Activated naive CD8-positive, alpha-beta T cell treated with anti-CD3 and anti-CD28 coated beads, Interleukin-2, amount 50 U/mL, for 16 hours (primary cell): ENCODE measurements at regions not wholly inside any gene's neighbourhood (a gene's known extent, or its start where the extent isn't known, plus 50 kb on each side); places are given as distances from the start of the nearest gene placed in this dataset.
"Not testable (repeated sequence)": the region's sequence is repeated elsewhere in the genome, so short reads cannot be mapped to it uniquely, and the experiment has no call there.

ENCODE experiments used
- DNase-seq: peaks from one replicate; pipeline ENCODE4 v3.0.0-alpha.2; 2020; ENCODE audit warnings: low read depth, low spot score

GRCh38 chr12:68505970-68506369 is 104.7 kb upstream of the RAP1B start:
- DNase-seq: no peak

GRCh38 chr12:68506619-68507018 is 104.1 kb upstream of the RAP1B start:
- no peak for DNase-seq

- no peak for DNase-seq
These were observed 103.0 kb upstream of the RAP1B start for GRCh38 chr12:68507657-68508056.

GRCh38 chr12:68508576-68508975 is 102.1 kb upstream of the RAP1B start:
- no peak for DNase-seq

- DNase-seq: no peak
These were observed 101.5 kb upstream of the RAP1B start for GRCh38 chr12:68509242-68509641.

GRCh38 chr12:68510397-68510796 is 100.3 kb upstream of the RAP1B start:
- DNase-seq: no peak

- no peak for DNase-seq
These were observed 95.8 kb upstream of the RAP1B start for GRCh38 chr12:68514807-68515411.

- no peak for DNase-seq
These were observed 94.9 kb upstream of the RAP1B start for GRCh38 chr12:68515793-68516192.

- DNase-seq: no peak
These were observed 89.3 kb upstream of the RAP1B start for GRCh38 chr12:68521321-68521839.

- DNase-seq: no peak
These were observed 88.7 kb upstream of the RAP1B start for GRCh38 chr12:68521848-68522502.

GRCh38 chr12:68529466-68529865 is 81.2 kb upstream of the RAP1B start:
- DNase-seq: no peak

- DNase-seq: no peak
These were observed 80.8 kb upstream of the RAP1B start for GRCh38 chr12:68529869-68530268.

GRCh38 chr12:68530299-68530698 is 80.4 kb upstream of the RAP1B start:
- DNase-seq: no peak

- no peak for DNase-seq
These were observed 79.7 kb upstream of the RAP1B start for GRCh38 chr12:68530965-68531364.

- DNase-seq: no peak
These were observed 78.4 kb upstream of the RAP1B start for GRCh38 chr12:68532204-68532886.

GRCh38 chr12:68532887-68533248 is 77.8 kb upstream of the RAP1B start:
- no peak for DNase-seq

- DNase-seq: no peak
These were observed 76.6 kb upstream of the RAP1B start for GRCh38 chr12:68534108-68534507.

GRCh38 chr12:68536885-68537485 is 73.7 kb upstream of the RAP1B start:
- no peak for DNase-seq

GRCh38 chr12:68537571-68537970 is 73.1 kb upstream of the RAP1B start:
- DNase-seq: no peak

GRCh38 chr12:68538726-68539614 is 71.7 kb upstream of the RAP1B start:
- peak; percentile 3 for DNase-seq

GRCh38 chr12:68539615-68539952 is 71.1 kb upstream of the RAP1B start:
- no peak for DNase-seq

- not testable (repeated sequence) for DNase-seq
These were observed 69.9 kb upstream of the RAP1B start for GRCh38 chr12:68540768-68541167.
